ENCODE measurements at regions not wholly inside any gene's neighbourhood (a gene's known extent, or its start where the extent isn't known, plus 50 kb on each side); places are given as distances from the start of the nearest gene placed in this dataset.

DNA sequence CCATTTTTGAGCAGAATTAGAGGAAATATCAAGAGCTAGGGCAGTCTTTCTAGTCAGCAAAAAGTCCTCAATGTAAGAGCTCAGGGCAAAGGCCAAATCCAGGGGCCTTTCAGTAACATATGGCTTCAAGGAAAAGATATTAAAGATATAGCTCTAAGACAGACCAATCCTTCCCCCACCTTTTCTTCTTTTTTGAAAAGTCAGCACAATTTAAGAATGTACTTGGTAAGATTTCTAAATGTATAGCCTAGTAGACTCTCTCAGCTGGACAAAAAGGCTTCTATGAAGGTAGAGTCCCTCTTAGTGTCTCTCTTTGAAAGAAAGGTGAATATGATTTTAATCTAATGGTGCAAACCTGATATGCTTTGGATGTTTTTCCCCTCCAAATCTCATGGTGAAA lies 515.7 kb downstream of the VRK1 start:
- TF ChIP-seq, protein P1, sequence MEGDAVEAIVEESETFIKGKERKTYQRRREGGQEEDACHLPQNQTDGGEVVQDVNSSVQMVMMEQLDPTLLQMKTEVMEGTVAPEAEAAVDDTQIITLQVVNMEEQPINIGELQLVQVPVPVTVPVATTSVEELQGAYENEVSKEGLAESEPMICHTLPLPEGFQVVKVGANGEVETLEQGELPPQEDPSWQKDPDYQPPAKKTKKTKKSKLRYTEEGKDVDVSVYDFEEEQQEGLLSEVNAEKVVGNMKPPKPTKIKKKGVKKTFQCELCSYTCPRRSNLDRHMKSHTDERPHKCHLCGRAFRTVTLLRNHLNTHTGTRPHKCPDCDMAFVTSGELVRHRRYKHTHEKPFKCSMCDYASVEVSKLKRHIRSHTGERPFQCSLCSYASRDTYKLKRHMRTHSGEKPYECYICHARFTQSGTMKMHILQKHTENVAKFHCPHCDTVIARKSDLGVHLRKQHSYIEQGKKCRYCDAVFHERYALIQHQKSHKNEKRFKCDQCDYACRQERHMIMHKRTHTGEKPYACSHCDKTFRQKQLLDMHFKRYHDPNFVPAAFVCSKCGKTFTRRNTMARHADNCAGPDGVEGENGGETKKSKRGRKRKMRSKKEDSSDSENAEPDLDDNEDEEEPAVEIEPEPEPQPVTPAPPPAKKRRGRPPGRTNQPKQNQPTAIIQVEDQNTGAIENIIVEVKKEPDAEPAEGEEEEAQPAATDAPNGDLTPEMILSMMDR (IDR thresholded peaks at IDR 0.05; ENCODE audit: poor library complexity), result no peak
- TF ChIP-seq EZH2 (IDR thresholded peaks at IDR 0.05; ENCODE audit: borderline replicate concordance), result no peak
